ENCODE measurements at regions not wholly inside any gene's neighbourhood (a gene's known extent, or its start where the extent isn't known, plus 50 kb on each side); places are given as distances from the start of the nearest gene placed in this dataset.

- DNase-seq (ENCODE audit: low read depth) = no peak
- H3K4me3 ChIP-seq (ENCODE audit: low read depth, low read length) = no peak overlapping the region
These were observed 385.3 kb upstream of the IRX4 start for GRCh38 chr5:2267991-2268390.

- no peak for DNase-seq (ENCODE audit: low read depth)
- no peak overlapping the region for H3K4me3 ChIP-seq (ENCODE audit: low read depth, low read length)
These were observed 384.0 kb upstream of the IRX4 start for GRCh38 chr5:2266641-2267240.

GRCh38 chr5:2265341-2265740 lies 382.6 kb upstream of the IRX4 start:
- no peak overlapping the region for H3K4me3 ChIP-seq (ENCODE audit: low read depth, low read length)
- no peak for DNase-seq (ENCODE audit: low read depth)

GRCh38 chr5:2263763-2264162 lies 381.0 kb upstream of the IRX4 start:
- no peak overlapping the region for H3K4me3 ChIP-seq (ENCODE audit: low read depth, low read length)
- no peak for DNase-seq (ENCODE audit: low read depth)

- no peak overlapping the region for H3K4me3 ChIP-seq (ENCODE audit: low read depth, low read length)
- DNase-seq (ENCODE audit: low read depth) = no peak
These were observed 379.9 kb upstream of the IRX4 start for GRCh38 chr5:2262620-2263019.

GRCh38 chr5:2261004-2261703 lies 378.4 kb upstream of the IRX4 start:
- no peak for DNase-seq (ENCODE audit: low read depth)
- no peak overlapping the region for H3K4me3 ChIP-seq (ENCODE audit: low read depth, low read length)

GRCh38 chr5:2260211-2261003 lies 377.7 kb upstream of the IRX4 start:
- H3K4me3 ChIP-seq (ENCODE audit: low read depth, low read length) = no peak overlapping the region
- DNase-seq (ENCODE audit: low read depth) = no peak

GRCh38 chr5:2259494-2260107 lies 376.9 kb upstream of the IRX4 start:
- no peak for DNase-seq (ENCODE audit: low read depth)
- no peak overlapping the region for H3K4me3 ChIP-seq (ENCODE audit: low read depth, low read length)

GRCh38 chr5:2258861-2259260 lies 376.1 kb upstream of the IRX4 start:
- no peak overlapping the region for H3K4me3 ChIP-seq (ENCODE audit: low read depth, low read length)
- no peak for DNase-seq (ENCODE audit: low read depth)

- no peak for DNase-seq (ENCODE audit: low read depth)
- H3K4me3 ChIP-seq (ENCODE audit: low read depth, low read length) = no peak overlapping the region
These were observed 374.9 kb upstream of the IRX4 start for GRCh38 chr5:2257326-2258244.

GRCh38 chr5:2256691-2257280 lies 374.1 kb upstream of the IRX4 start:
- H3K4me3 ChIP-seq (ENCODE audit: low read depth, low read length) = no peak overlapping the region
- no peak for DNase-seq (ENCODE audit: low read depth)

GRCh38 chr5:2255915-2256690 lies 373.4 kb upstream of the IRX4 start:
- H3K4me3 ChIP-seq (ENCODE audit: low read depth, low read length) = no peak overlapping the region
- no peak for DNase-seq (ENCODE audit: low read depth)

GRCh38 chr5:2254880-2255750 lies 372.4 kb upstream of the IRX4 start:
- DNase-seq (ENCODE audit: low read depth) = no peak
- no peak overlapping the region for H3K4me3 ChIP-seq (ENCODE audit: low read depth, low read length)

- no peak overlapping the region for H3K4me3 ChIP-seq (ENCODE audit: low read depth, low read length)
- DNase-seq (ENCODE audit: low read depth) = no peak
These were observed 371.7 kb upstream of the IRX4 start for GRCh38 chr5:2254406-2254805.

- no peak for DNase-seq (ENCODE audit: low read depth)
- H3K4me3 ChIP-seq (ENCODE audit: low read depth, low read length) = no peak overlapping the region
These were observed 370.6 kb upstream of the IRX4 start for GRCh38 chr5:2253040-2253975.

GRCh38 chr5:2251751-2252150 lies 369.0 kb upstream of the IRX4 start:
- DNase-seq (ENCODE audit: low read depth) = no peak
- no peak overlapping the region for H3K4me3 ChIP-seq (ENCODE audit: low read depth, low read length)

All from skeletal muscle cell (primary cell).